CD1c-positive myeloid dendritic cell (primary cell): ENCODE measurements at regions not wholly inside any gene's neighbourhood (a gene's known extent, or its start where the extent isn't known, plus 50 kb on each side); places are given as distances from the start of the nearest gene placed in this dataset.
"Not testable (repeated sequence)": the region's sequence is repeated elsewhere in the genome, so short reads cannot be mapped to it uniquely, and the experiment has no call there.

Experiments
- DNase-seq: peaks from one replicate; pipeline ENCODE4 v3.0.0-alpha.2; 2016; ENCODE audit errors: extremely low spot score

- DNase-seq = no peak
Observed at GRCh38 chr2:155546721-155547555, 785.6 kb downstream of the NR4A2 start.

DNA sequence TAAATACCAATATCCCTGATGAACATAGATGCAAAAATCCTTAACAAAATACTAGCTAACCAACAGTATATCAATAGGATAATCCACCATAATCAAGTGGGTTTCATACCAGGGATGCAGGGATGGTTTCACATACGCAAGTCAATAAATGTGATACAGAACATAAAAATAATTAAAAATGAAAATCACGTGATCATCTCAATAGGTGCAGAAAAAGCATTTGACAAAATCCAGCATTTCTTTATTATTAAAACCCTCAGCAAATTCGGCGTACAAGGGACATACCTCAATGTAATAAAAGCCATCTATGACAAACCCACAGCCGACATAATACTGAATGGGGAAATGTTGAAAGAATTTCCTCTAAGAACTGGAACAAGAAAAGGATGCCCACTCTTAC lies 793.5 kb downstream of the NR4A2 start:
- not testable (repeated sequence) for DNase-seq

- DNase-seq = no peak
Observed at GRCh38 chr2:155528034-155528433, 804.5 kb downstream of the NR4A2 start.

DNA sequence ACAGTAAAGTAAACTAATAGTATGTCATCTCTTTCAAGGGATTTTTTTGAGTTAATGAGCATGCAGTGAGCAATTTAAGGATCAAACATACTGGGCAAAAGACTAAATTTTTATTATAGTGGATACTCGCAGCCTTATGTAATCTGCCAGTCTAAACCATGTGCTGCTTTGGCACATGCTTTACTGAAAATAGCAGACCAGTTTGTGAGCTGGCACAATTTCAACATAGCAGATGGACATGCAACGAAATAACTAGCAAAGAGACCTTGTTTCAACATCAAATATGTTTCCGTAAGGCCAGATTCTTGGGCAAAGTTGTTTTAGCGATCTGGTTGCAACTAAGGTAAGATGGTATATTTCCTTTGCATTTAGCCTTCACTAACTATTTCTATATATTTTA lies 807.3 kb downstream of the NR4A2 start:
- DNase-seq = no peak

GRCh38 chr2:155519529-155520130 lies 812.9 kb downstream of the NR4A2 start:
- DNase-seq = no peak

DNA sequence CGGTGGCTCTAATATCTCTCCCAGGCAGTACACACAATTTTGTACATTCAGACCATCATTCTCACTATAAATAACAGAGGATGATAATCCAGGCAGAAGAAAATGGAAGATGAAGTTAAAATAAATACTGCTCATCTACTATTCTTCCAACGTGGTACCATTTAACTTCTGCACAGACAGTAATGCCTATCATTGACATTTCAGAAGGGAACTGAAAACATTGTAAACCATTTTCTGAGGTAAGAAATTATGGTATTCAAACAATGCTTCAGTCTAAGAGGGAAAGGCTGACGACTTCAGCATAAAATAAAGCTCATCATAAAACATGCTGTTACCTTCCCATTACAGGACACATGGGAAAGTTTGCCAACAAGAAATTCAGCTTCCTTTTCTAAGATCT lies 814.4 kb downstream of the NR4A2 start:
- DNase-seq = no peak

GRCh38 chr2:155517362-155517761 lies 815.2 kb downstream of the NR4A2 start:
- no peak for DNase-seq

- no peak for DNase-seq
Observed at GRCh38 chr2:155513248-155513647, 814.8 kb downstream of the KCNJ3 start.

GRCh38 chr2:155502766-155503165 lies 804.3 kb downstream of the KCNJ3 start:
- DNase-seq = no peak

DNA sequence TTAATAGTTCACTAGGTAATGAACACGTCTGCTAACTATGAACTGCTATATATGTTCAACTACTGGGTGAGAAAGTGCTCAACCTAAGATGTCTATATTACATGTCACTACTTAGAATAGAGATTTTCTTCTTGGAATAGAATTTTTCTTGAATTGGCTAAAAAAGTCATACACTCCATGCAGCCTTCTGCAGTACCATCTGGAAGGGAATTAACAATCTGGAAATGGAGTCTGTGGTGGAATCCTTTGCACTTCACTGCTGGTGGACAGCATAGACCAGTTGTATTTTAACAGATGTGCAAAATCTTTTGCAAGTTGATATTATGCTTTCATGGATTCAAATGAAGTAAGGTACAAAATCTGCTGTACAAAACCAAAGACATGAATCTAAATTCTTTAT lies 799.6 kb downstream of the KCNJ3 start:
- DNase-seq = no peak

- DNase-seq = no peak
Observed at GRCh38 chr2:155494744-155495143, 796.2 kb downstream of the KCNJ3 start.

GRCh38 chr2:155485141-155485842 lies 786.8 kb downstream of the KCNJ3 start:
- DNase-seq = no peak

DNA sequence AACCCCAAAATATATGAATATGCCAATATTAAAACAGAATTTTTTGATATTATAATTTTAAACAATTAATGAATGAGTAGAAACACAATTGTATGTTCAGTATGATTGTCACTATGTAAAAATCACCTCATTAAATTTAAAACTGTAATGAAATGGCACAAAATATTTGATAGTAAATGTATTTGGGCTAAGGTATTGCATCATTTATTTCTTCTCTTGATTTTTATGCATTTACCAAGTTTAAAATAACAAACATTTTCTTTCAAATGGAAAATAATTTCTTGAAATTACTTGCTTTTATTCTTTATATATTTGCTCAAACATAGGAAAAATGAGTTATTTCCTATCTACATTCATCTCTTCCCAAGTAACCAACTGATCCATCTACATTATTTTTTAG lies 782.6 kb downstream of the KCNJ3 start:
- no peak for DNase-seq

- not testable (repeated sequence) for DNase-seq
Observed at GRCh38 chr2:155472018-155472417, 773.5 kb downstream of the KCNJ3 start.

DNA sequence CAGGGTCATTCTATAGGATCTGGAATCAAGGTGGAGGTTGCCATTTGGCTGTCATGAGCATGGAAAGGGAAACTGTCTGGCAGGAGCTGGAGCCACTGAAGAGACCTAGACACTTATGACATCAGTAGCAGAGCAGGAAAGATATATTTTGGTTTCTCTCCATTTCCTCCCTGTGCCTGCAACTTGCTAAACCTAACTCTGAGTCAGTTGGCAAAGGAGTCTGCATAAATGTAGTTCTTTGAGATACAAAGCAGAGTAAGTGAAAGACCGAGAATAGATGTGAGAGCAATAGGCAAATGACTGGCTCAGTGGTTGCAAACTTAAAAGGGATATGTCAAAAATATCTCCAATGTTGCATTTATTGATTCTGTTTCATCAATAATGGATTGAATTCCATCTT lies 757.7 kb downstream of the KCNJ3 start:
- no peak for DNase-seq

DNA sequence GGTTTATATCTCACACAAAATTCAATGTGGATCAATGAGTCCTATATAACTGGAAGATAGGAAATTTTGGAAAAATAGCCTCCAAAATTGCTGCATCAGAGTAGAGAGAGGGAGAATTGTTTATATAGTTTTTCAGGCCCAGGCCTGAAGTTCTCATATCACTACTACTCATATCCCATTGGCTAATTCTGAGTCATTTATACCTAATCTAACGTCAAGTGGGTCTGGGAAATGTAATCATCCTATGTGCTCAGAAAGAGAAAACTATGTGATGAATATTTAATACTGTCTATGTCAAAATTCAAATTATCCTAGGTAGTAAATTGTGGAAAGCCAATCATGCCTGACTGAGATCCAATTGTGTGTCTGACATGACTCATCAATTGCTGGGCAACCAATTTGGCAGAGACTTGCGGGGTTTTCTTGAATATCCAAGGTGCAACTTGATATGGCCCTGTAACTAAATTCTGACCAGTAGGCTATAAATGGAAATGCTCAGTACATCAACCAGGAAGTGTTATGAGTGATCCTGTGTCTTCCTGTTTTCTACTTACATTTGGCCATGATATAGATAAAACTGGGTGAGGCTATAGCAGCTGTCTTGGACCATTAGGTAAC lies 744.4 kb downstream of the KCNJ3 start:
- no peak for DNase-seq

DNA sequence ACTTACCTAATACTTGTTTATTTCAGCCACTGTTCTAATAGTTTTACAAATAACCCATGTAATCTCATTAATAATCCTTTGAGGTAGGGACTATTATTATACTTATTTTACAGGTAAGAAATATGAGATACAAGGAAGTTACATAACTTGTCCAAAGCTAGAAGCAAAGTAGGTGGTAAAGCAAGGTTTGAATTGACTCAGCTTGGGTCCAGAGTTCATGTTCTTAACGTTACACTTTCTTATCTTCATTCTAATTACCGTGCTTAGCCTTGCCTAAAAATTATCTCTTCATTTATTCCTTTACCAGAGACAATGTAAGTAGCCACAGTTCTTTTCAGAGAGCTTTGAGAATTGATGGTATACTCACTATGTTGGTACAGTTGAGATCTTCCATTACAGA lies 743.6 kb downstream of the KCNJ3 start:
- DNase-seq = no peak

- no peak for DNase-seq
Observed at GRCh38 chr2:155431004-155431507, 732.6 kb downstream of the KCNJ3 start.

GRCh38 chr2:155427470-155427869 lies 729.0 kb downstream of the KCNJ3 start:
- no peak for DNase-seq

DNA sequence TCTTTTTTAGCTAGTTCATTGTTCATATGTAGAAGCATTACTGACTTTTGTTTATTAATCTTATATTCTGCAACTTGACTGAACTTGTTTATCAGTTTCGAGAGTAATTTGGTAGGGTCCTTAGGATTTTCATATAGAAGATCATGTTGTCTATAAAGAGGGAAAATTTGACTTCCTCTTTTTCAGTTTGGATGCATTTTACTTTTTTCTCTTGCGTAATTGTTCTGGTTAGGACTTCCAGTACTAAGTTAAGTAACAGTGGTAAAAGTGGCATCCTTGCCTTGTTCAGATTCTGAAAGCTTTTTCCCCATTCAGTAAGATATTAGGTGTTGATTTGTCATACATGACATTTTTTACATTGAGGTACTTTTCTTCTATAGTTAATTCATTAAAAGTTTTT lies 726.0 kb downstream of the KCNJ3 start:
- peak; percentile 15 for DNase-seq

- no peak for DNase-seq
Observed at GRCh38 chr2:155418753-155419152, 720.3 kb downstream of the KCNJ3 start.

DNA sequence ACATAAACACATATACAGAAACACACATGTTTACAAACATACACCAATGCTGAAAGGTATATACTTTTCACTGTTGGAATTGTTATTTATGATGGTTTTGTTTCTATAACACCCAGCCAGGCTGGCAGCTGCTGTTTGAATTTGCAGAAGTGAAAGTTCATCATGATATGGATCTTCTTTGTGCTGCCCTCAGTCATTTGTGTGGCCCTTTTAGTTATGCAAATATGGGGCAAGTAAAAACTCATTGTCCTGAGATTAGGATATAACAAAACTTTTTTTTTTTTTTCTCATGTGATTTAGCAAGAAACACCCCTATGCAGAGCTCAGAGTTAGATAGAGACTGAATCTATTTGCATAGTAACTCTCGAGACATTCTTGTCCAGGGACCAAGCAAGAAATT lies 714.1 kb downstream of the KCNJ3 start:
- peak; percentile 31 for DNase-seq
